Fibroblast of mammary gland (primary cell): ENCODE measurements at regions not wholly inside any gene's neighbourhood (a gene's known extent, or its start where the extent isn't known, plus 50 kb on each side); places are given as distances from the start of the nearest gene placed in this dataset.

Experiments used
- DNase-seq: peaks from one replicate; pipeline ENCODE4 v3.0.0-alpha.2; 2010; ENCODE audit warnings: low read depth
- H3K4me3 ChIP-seq: 2 replicates; pipeline ENCODE4 v1.5.1; 2011; ENCODE audit warnings: low read depth, mild to moderate bottlenecking, low read length, moderate library complexity; ENCODE audit not compliant: control insufficient read depth
- TF ChIP-seq, protein P1 (sequence below): conservative IDR thresholded peaks from 2 replicates; pipeline ENCODE4 v1.5.1; 2011; ENCODE audit warnings: low read depth, low read length, inconsistent platforms; ENCODE audit not compliant: control insufficient read depth, insufficient read depth

- TF ChIP-seq, protein P1, sequence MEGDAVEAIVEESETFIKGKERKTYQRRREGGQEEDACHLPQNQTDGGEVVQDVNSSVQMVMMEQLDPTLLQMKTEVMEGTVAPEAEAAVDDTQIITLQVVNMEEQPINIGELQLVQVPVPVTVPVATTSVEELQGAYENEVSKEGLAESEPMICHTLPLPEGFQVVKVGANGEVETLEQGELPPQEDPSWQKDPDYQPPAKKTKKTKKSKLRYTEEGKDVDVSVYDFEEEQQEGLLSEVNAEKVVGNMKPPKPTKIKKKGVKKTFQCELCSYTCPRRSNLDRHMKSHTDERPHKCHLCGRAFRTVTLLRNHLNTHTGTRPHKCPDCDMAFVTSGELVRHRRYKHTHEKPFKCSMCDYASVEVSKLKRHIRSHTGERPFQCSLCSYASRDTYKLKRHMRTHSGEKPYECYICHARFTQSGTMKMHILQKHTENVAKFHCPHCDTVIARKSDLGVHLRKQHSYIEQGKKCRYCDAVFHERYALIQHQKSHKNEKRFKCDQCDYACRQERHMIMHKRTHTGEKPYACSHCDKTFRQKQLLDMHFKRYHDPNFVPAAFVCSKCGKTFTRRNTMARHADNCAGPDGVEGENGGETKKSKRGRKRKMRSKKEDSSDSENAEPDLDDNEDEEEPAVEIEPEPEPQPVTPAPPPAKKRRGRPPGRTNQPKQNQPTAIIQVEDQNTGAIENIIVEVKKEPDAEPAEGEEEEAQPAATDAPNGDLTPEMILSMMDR, result no peak
- DNase-seq, result no peak
- H3K4me3 ChIP-seq, result no peak overlapping the region
Observed at GRCh38 chr1:22277662-22278061, 134.8 kb upstream of the WNT4 start.

DNA sequence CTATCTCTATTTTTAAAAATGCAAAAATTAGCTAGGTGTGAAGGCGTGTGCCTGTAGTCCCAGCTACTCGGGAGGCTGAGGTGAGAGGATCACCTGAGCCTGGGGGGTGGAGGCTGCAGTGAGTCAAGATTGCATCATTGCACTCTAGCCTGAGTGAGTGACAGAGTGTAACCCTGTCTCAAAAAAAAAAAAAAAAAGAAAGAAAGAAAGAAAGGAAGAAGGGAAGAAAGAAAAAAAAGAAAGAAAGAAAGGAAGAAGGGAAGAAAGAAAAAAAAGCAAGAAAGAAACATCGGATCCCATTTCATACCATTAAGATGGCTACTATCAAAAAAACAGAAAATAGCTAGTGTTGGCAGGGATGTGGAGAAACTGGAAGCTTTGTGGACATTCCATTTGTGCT, 136.8 kb upstream of the WNT4 start:
- TF ChIP-seq, protein P1, result no peak
- DNase-seq, result no peak
- no peak overlapping the region for H3K4me3 ChIP-seq

DNA sequence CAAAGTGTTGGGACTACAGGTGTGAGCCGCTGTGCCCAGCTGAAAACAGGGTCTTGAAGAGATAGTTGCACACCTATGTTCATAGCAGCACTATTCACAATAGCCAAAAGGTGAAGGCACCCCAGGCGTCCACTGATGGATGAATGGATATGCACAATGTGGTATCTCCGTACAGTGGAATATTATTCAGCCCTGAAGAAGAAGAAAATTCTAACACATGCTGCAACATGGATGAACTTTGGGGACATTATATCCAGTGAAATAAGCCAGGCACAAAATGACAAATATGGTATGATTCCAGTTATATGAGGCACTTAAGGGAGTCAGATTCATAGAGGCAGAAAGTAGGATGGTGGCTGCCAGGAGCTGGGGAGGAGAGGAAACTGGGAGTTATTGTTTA, 137.6 kb upstream of the WNT4 start:
- no peak overlapping the region for H3K4me3 ChIP-seq
- TF ChIP-seq, protein P1, result no peak
- no peak for DNase-seq

GRCh38 chr1:22281521-22282363, 138.8 kb upstream of the WNT4 start:
- TF ChIP-seq, protein P1, result no peak
- no peak overlapping the region for H3K4me3 ChIP-seq
- no peak for DNase-seq

DNA sequence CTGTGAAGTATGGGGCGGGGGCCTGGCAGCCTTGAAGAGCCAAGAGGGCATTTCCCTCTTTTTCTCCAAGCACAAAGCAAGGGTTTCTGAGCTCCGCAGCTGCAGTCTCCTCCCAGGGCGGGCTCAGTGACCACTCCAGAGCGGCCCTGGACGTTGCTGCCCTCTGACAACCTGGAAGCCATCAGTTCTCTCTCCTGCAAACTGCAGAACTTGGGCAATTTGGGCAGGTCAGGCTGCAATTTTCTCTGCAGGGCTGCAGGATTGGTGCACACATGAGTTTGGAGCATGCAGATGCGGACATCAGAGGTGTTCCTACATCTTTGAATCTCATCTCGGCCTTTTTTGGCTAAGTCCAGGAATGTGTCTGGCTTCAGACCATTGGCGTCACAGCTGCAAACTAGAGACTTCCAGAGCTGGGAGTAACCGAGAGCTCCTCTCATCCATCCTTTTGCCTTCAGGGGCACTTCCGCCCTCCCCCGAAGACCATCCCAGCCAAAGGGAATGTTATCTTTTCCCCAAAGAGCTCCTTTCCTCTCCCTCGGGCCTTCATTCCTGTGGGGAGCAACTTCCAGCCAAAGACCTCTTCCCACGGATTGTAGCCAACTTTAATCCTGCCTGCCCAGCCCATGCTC, 139.6 kb upstream of the WNT4 start:
- TF ChIP-seq, protein P1, result no peak

GRCh38 chr1:22283596-22283995, 140.7 kb upstream of the WNT4 start:
- H3K4me3 ChIP-seq, result no peak overlapping the region
- TF ChIP-seq, protein P1, result no peak
- DNase-seq, result no peak

More for the DNA sequence above, 139.6 kb upstream of the WNT4 start:
- no peak for DNase-seq
- no peak overlapping the region for H3K4me3 ChIP-seq
